ENCODE measurements at regions not wholly inside any gene's neighbourhood (a gene's known extent, or its start where the extent isn't known, plus 50 kb on each side); places are given as distances from the start of the nearest gene placed in this dataset.

GRCh38 chr2:161103451-161103831 is 56.8 kb upstream of the TANK start:
- intact Hi-C loops (cut with DNase I; ENCODE audit: low total_unique reads): no loop called here
- H3K9me3 ChIP-seq: no peaks in the 10 kb centered on the region
- TF ChIP-seq POLR2AphosphoS5 (IDR thresholded peaks at IDR 0.05) (no peak), POLR2A (IDR thresholded peaks at IDR 0.05) (no peak), CTCF (IDR thresholded peaks at IDR 0.05 in 8 of 11, conservative IDR thresholded peaks at IDR 0.05 in 3 of 11) (no peak)
- DNase-seq: no peak
- whole genome bisulfite sequencing, 5 donors: 77 to 95% (median 89%) methylated on average over 4 of the region's 4 CpGs
- H3K4me3 ChIP-seq: no peak overlapping the region
- no peaks in the 10 kb centered on the region for H3K4me1 ChIP-seq
- H3K27me3 ChIP-seq (replicated peaks in 1 of 7): no peaks in the 10 kb centered on the region
- H3K27ac ChIP-seq: no peak overlapping the region
- no peaks in the 10 kb centered on the region for H3K36me3 ChIP-seq

- no peak for DNase-seq
- WGBS, 5 donors: 58 to 70% (median 66%) methylated on average over 5 of the region's 5 CpGs
- TF ChIP-seq CTCF (IDR thresholded peaks at IDR 0.05 in 8 of 11, conservative IDR thresholded peaks at IDR 0.05 in 3 of 11) (no peak), POLR2AphosphoS5 (IDR thresholded peaks at IDR 0.05) (no peak), POLR2A (IDR thresholded peaks at IDR 0.05) (no peak)
- intact Hi-C loops (cut with DNase I; ENCODE audit: low total_unique reads): no loop called here
- no peak overlapping the region for H3K4me3 ChIP-seq
- H3K27ac ChIP-seq: no peak overlapping the region
- no peaks in the 10 kb centered on the region for H3K9me3 ChIP-seq
- no peaks in the 10 kb centered on the region for H3K27me3 ChIP-seq (replicated peaks in 1 of 7)
- no peaks in the 10 kb centered on the region for H3K36me3 ChIP-seq
- H3K4me1 ChIP-seq: no peaks in the 10 kb centered on the region
These were observed 56.1 kb upstream of the TANK start for GRCh38 chr2:161104054-161104553.

GRCh38 chr2:161107265-161107664 is 53.0 kb upstream of the TANK start:
- no peaks in the 10 kb centered on the region for H3K9me3 ChIP-seq
- H3K4me1 ChIP-seq: no peaks in the 10 kb centered on the region
- no peak overlapping the region for H3K4me3 ChIP-seq
- 93 to 100% (median 96%) methylated on average over 1 of the region's 1 CpG for WGBS, 5 donors
- no peak overlapping the region for H3K27ac ChIP-seq
- intact Hi-C loops (cut with DNase I; ENCODE audit: low total_unique reads): no loop called here
- H3K27me3 ChIP-seq (replicated peaks in 1 of 7): no peaks in the 10 kb centered on the region
- DNase-seq: no peak
- TF ChIP-seq CTCF (IDR thresholded peaks at IDR 0.05 in 8 of 11, conservative IDR thresholded peaks at IDR 0.05 in 3 of 11): no peak
- TF ChIP-seq POLR2AphosphoS5 (IDR thresholded peaks at IDR 0.05): no peak
- no peak for TF ChIP-seq POLR2A (IDR thresholded peaks at IDR 0.05)
- no peaks in the 10 kb centered on the region for H3K36me3 ChIP-seq
